Lower leg skin (tissue), 3 donors: ENCODE measurements at regions not wholly inside any gene's neighbourhood (a gene's known extent, or its start where the extent isn't known, plus 50 kb on each side); places are given as distances from the start of the nearest gene placed in this dataset.

Source experiments
- CTCF ChIP-seq, 3 donors: fragments of 450-650 bp; IDR thresholded peaks; one replicate each; pipeline ENCODE4 v1.5.1; 2016; ENCODE audit warnings: antibody characterized with exemption in 3 of 3, mild to moderate bottlenecking in 3 of 3, moderate library complexity in 2 of 3
- POLR2A ChIP-seq, 2 donors: fragments of 450-650 bp; IDR thresholded peaks; one replicate each; pipeline ENCODE4 v1.6.1; 2016 to 2017; ENCODE audit warnings: antibody characterized with exemption in 2 of 2, mild to moderate bottlenecking in 1 of 2, moderate library complexity in 1 of 2

GRCh38 chr5:71894091-71894490 is 175.0 kb downstream of the CARTPT start:
- TF ChIP-seq CTCF (IDR thresholded peaks at IDR 0.05) = no peak
- no peak for TF ChIP-seq POLR2A (IDR thresholded peaks at IDR 0.05)
